ENCODE measurements at regions not wholly inside any gene's neighbourhood (a gene's known extent, or its start where the extent isn't known, plus 50 kb on each side); places are given as distances from the start of the nearest gene placed in this dataset.
A peak's percentile ranks its signal among the peaks of the same experiment; 100 is the strongest.

DNA sequence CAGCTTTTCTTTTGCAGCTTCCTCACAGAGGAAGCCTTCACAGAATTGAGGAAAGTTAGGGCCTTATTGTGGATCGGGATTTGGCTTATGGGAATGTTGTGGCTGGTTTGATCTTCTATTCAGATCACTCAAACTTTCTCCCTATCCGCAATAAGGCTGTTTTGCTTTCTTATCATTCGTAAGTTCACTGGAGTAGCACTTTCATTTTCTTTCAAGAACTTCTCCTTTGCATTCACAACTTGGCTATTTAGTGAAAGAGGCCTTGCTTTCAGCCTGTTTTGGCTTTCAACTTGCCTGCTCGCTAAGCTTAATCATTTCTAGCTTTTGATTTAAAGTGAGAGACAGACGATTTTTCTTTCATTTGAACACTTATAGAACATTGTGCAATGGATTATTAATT, 181.9 kb upstream of the B3GALT2 start:
- no peaks in the 10 kb centered on the region for H3K27me3 Mint-ChIP-seq (ENCODE audit: insufficient read depth, unreplicated experiment)
- no peak for DNase-seq (ENCODE audit: unreplicated experiment)
- H3K27ac Mint-ChIP-seq (ENCODE audit: low read depth, unreplicated experiment), result no peak overlapping the region
- intact Hi-C loops (cut with micrococcal nuclease), result no loop called here
- no peaks in the 10 kb centered on the region for H3K36me3 Mint-ChIP-seq (ENCODE audit: insufficient read depth, unreplicated experiment)
- BruUV-seq (replicated peaks), result no TSS peak
- H3K4me3 Mint-ChIP-seq (ENCODE audit: unreplicated experiment), result no peak overlapping the region
- POLR2A ChIA-PET, result interaction anchor here (0.8 kb wide), 1 partner anchor 21 kb away, joined by 3 read pairs; no protein-coding TSS in a partner anchor
- TF ChIP-seq, protein P1, sequence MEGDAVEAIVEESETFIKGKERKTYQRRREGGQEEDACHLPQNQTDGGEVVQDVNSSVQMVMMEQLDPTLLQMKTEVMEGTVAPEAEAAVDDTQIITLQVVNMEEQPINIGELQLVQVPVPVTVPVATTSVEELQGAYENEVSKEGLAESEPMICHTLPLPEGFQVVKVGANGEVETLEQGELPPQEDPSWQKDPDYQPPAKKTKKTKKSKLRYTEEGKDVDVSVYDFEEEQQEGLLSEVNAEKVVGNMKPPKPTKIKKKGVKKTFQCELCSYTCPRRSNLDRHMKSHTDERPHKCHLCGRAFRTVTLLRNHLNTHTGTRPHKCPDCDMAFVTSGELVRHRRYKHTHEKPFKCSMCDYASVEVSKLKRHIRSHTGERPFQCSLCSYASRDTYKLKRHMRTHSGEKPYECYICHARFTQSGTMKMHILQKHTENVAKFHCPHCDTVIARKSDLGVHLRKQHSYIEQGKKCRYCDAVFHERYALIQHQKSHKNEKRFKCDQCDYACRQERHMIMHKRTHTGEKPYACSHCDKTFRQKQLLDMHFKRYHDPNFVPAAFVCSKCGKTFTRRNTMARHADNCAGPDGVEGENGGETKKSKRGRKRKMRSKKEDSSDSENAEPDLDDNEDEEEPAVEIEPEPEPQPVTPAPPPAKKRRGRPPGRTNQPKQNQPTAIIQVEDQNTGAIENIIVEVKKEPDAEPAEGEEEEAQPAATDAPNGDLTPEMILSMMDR (IDR thresholded peaks at IDR 0.05; ENCODE audit: unreplicated experiment), result no peak
- no peaks in the 10 kb centered on the region for H3K9me3 Mint-ChIP-seq (ENCODE audit: unreplicated experiment)
- CTCF ChIA-PET, result interaction anchor here (0.6 to 0.7 kb wide), 3 partner anchors 11 to 23 kb away, joined by 3 to 4 read pairs (median 3); no protein-coding TSS in a partner anchor
- H3K4me1 Mint-ChIP-seq (ENCODE audit: insufficient read depth, unreplicated experiment), result no peaks in the 10 kb centered on the region

DNA sequence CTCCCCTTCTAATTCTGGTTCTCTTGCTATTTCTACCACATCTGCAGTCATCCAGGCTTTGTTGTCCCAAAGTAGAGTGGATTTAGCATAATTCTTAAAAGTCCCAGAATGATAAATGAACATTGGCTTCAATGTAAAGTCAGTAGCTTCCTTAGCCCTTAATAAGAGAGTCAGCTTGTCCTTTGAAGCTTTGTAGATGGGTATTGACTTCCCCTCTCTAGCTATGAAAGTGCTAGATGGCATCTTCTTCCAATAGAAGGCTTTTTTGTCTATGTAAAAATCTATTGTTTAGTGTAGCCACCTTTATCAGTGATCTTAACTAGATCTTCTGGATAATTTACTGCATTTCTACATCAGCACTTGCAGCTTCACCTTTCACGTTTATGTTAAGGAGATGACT, 181.4 kb upstream of the B3GALT2 start:
- no TSS peak for BruUV-seq (replicated peaks)
- H3K27ac Mint-ChIP-seq (ENCODE audit: low read depth, unreplicated experiment), result no peak overlapping the region
- POLR2A ChIA-PET, result interaction anchor here (0.8 kb wide), 1 partner anchor 22 kb away, joined by 3 read pairs; no protein-coding TSS in a partner anchor
- H3K4me1 Mint-ChIP-seq (ENCODE audit: insufficient read depth, unreplicated experiment), result no peaks in the 10 kb centered on the region
- no peaks in the 10 kb centered on the region for H3K36me3 Mint-ChIP-seq (ENCODE audit: insufficient read depth, unreplicated experiment)
- no peak overlapping the region for H3K4me3 Mint-ChIP-seq (ENCODE audit: unreplicated experiment)
- no peaks in the 10 kb centered on the region for H3K9me3 Mint-ChIP-seq (ENCODE audit: unreplicated experiment)
- intact Hi-C loops (cut with micrococcal nuclease), result no loop called here
- H3K27me3 Mint-ChIP-seq (ENCODE audit: insufficient read depth, unreplicated experiment), result no peaks in the 10 kb centered on the region
- CTCF ChIA-PET, result interaction anchor here (0.6 kb wide), 2 partner anchors 11 to 22 kb away, joined by 3 to 4 read pairs; no protein-coding TSS in a partner anchor
- no peak for DNase-seq (ENCODE audit: unreplicated experiment)
- TF ChIP-seq, protein P1 (IDR thresholded peaks at IDR 0.05; ENCODE audit: unreplicated experiment), result no peak

DNA sequence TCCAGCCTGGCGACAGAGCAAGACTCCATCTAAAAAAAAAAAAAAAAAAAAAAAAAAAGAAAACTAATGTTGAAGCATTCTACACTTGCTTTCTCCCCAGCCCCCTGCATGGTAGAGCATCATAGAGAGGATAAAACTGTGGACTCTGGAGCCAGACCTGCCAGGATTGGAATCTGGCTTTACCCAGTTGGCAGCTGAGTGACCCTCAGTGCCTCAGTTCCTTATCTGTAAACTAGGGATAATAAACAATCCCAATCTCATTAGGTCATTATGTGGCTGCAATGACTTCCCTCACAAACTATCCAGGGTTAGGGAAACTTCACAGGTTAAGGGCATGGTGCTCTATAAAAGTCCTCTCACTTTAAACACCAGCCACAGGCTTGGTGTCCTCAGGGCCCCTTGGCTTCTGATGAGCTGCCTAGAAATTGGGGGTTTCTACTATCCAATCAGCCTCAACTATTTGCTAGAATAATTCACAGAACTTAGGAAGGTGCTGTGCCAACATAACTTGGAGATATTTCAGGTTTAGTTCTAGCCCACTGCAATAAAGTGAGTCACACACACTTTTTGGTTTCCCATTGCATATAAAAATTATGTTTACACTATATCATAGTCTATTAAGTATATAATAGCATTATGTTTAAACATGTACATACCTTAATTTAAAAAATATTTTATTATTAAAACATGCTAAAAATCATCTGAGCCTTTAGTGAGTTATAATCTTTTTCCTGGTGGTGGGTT, 180.5 kb upstream of the B3GALT2 start:
- Mint-ChIP-seq H3K9me3 (ENCODE audit: unreplicated experiment) (no peaks in the 10 kb centered on the region), H3K4me3 (ENCODE audit: unreplicated experiment) (no peak overlapping the region), H3K27ac (ENCODE audit: low read depth, unreplicated experiment) (no peak overlapping the region), H3K36me3 (ENCODE audit: insufficient read depth, unreplicated experiment) (no peaks in the 10 kb centered on the region), H3K27me3 (ENCODE audit: insufficient read depth, unreplicated experiment) (no peaks in the 10 kb centered on the region), H3K4me1 (ENCODE audit: insufficient read depth, unreplicated experiment) (no peaks in the 10 kb centered on the region)
- TF ChIP-seq, protein P1 (IDR thresholded peaks at IDR 0.05; ENCODE audit: unreplicated experiment), result no peak
- ChIA-PET CTCF (interaction anchor here (0.8 kb wide), 1 partner anchor 22 kb away, joined by 3 read pairs; no protein-coding TSS in a partner anchor), POLR2A (no interaction called here)
- BruUV-seq (replicated peaks), result no TSS peak
- intact Hi-C loops (cut with micrococcal nuclease), result no loop called here
- peak; percentile 8 for DNase-seq (ENCODE audit: unreplicated experiment)

DNA sequence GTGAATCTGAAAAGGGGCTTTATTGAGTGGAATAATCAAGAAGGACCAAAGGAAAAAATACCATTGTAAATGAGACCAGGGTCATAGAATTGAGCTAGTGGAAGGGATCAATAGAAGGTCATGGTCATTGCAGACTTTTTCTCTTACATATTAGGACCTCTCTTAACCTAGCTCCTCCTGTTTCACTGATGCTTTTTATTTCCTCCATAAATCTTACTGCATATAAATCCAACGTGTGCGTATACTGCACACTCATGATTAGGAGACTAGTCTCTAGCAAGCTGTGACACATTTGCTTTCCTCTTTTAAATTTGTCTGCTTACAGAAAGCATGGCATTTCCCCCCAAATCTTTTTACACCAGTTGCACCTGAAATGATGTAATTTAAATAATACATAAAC, 179.6 kb upstream of the B3GALT2 start:
- TF ChIP-seq, protein P1 (IDR thresholded peaks at IDR 0.05; ENCODE audit: unreplicated experiment), result no peak
- H3K4me3 Mint-ChIP-seq (ENCODE audit: unreplicated experiment), result no peak overlapping the region

More for the DNA sequence above, 179.6 kb upstream of the B3GALT2 start:
- POLR2A ChIA-PET, result interaction anchor here (0.7 kb wide), 1 partner anchor 841 kb away, joined by 4 read pairs; no protein-coding TSS in a partner anchor
- intact Hi-C loops (cut with micrococcal nuclease), result no loop called here
- no peaks in the 10 kb centered on the region for H3K9me3 Mint-ChIP-seq (ENCODE audit: unreplicated experiment)
- CTCF ChIA-PET, result interaction anchor here (0.7 to 1.3 kb wide), 3 partner anchors 17 to 1037 kb away, joined by 3 read pairs; no protein-coding TSS in a partner anchor
- no peak for DNase-seq (ENCODE audit: unreplicated experiment)
- no peaks in the 10 kb centered on the region for H3K4me1 Mint-ChIP-seq (ENCODE audit: insufficient read depth, unreplicated experiment)
- H3K27ac Mint-ChIP-seq (ENCODE audit: low read depth, unreplicated experiment), result no peak overlapping the region
- no peaks in the 10 kb centered on the region for H3K27me3 Mint-ChIP-seq (ENCODE audit: insufficient read depth, unreplicated experiment)
- H3K36me3 Mint-ChIP-seq (ENCODE audit: insufficient read depth, unreplicated experiment), result no peaks in the 10 kb centered on the region
- BruUV-seq (replicated peaks), result no TSS peak
